GM18951 (cell line): ENCODE measurements at regions not wholly inside any gene's neighbourhood (a gene's known extent, or its start where the extent isn't known, plus 50 kb on each side); places are given as distances from the start of the nearest gene placed in this dataset.
A peak's percentile ranks its signal among the peaks of the same experiment; 100 is the strongest.
"Not testable (repeated sequence)": the region's sequence is repeated elsewhere in the genome, so short reads cannot be mapped to it uniquely, and the experiment has no call there.

Experiments used
- POLR2A ChIP-seq: IDR thresholded peaks from 4 replicates; pipeline ENCODE4 v1.6.1; 2011; ENCODE audit warnings: mild to moderate bottlenecking; ENCODE audit not compliant: insufficient read length, insufficient read depth; ENCODE audit errors: extremely low read depth
- in situ Hi-C: fragments of 300-500 bp; cut with MboI; formaldehyde crosslinking; loops from one replicate; pipeline ENCODE4 v1.12.0; 2022; ENCODE audit warnings: low sequenced_read_pairs, mixed read lengths, inconsistent platforms; ENCODE audit not compliant: unreplicated experiment

GRCh38 chr6:27694547-27694874 lies 217.7 kb downstream of the OR2B2 start:
- in situ Hi-C loops, result no loop called here
- TF ChIP-seq POLR2A, result no peak

DNA sequence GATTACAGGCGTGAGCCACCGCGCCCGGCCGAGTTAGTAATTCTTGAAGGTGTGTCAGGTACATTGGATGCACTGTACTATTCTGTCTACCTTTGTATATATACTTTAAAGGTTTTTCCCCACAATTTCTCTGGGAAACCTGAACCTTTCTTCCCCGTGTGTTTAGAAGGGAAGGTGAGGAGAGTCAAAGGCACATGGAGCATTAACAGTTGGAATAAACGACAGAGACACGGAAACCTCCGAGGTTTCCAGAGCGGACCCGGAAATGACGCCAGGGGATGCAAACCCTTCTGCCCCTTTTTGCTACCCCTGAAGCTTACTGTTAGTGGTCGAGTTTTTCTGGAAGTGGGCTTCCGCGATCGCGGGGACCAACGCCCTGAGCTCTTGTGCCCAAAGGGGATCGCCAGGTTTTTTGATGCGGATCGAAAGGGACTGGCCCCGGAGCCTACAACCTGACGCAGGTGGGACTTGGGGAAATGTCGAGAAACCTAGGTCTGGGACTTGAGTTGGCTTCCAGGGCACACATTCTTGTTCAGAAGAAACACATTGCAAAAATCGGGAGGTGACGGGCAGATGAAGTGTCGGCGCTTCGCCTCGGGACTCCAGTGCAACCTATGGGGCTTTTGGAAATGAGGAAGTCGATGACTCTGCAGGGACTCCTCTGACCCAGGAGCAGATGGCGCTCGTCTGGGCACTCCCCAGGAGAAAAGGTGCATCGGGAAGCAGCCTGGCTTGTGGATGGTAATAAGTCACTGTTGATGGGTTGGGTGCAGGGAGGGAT lies 218.2 kb downstream of the OR2B2 start:
- TF ChIP-seq POLR2A, result peak; percentile 43
- in situ Hi-C loops, result no loop called here

GRCh38 chr6:27692133-27692532 lies 219.2 kb upstream of the ZNF184 start:
- in situ Hi-C loops, result not testable (repeated sequence)

- in situ Hi-C loops, result no loop called here
- no peak for TF ChIP-seq POLR2A
Measured at GRCh38 chr6:27688014-27688586, 215.2 kb upstream of the ZNF184 start.

DNA sequence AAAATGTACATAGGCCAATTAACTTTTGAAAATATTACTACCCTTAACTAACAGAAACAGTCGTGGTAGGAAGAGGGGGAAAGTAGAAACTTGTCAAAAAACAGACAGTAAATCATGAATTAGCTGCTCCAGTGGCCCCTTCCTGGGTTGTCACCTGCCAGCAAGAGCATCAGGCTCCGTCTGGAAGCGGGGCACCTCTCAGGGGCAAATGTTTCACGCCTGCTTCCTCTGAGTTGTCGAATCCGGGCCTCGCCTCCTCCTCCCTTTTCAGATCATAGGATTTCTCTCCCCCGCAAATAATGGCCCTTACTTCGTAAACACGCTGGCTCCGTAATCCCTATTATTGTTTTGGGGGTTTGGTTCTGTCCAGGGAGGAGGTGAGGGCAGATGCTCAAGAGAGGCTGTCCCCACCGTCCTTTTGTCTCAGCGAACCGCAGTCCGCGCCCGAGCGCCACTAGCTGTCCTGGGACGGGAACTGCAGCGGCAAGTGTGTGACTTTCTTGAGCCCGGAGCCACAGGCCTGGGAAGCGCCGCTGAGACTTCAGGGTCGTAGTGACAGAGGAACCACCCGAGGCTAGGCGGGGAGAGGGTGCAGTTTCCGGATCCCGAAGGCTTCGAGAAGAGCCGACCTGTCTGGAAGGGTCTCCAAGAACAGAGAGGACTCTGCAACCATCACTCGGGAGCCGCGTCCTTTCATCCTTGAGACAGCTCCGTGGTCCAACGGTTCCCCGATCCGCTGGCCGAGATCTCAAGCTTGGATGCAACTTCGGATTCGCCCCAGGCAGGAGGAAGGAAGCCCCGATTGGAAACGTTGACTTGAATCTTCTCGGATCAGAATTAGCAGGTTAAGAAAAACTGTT lies 214.5 kb upstream of the ZNF184 start:
- TF ChIP-seq POLR2A, result no peak
- in situ Hi-C loops, result no loop called here

GRCh38 chr6:27685279-27685678 lies 212.4 kb upstream of the ZNF184 start:
- no peak for TF ChIP-seq POLR2A
- in situ Hi-C loops, result no loop called here

DNA sequence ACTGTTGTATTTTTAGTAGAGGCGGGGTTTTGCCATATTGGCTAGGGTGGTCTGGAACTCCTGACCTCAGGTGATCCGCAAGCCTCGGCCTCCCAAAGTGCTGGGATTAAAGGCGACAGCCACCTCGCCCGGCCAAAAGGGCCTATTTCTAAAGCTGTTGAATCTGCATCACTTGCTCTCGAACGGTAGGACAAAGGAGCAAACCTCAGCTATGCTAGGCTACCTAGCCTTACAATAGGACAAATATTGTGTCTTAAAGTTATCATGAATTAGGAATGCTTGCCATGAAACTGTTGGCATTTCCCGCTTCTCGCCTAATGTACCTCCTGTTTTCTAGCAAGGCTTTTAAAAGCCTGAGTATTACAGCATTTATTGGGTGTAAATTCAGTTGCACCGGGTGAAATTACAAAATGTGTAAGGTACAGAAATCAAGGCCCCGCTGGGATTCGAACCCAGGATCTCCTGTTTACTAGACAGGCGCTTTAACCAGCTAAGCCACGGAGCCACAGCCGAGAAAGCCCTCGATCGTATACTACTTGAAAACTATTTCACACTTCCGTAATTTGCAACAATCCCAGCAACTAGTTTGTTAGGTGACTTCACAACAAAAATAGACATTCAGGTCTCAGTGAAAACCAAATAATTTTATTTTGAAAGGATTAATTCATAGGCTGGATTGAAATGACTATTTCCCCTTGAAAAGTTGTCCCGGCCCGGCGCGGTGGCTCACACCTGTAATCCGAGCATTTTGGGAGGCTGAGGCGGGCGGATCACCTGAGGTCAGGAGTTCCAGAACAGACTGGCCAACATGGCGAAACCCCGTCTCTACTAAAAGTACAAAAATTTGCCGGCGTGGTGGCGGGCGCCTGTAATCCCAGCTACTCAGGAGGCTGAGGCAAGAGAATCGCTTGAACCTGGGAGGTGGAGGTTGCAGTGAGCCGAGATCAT lies 211.6 kb upstream of the ZNF184 start:
- in situ Hi-C loops, result no loop called here
- TF ChIP-seq POLR2A, result no peak

DNA sequence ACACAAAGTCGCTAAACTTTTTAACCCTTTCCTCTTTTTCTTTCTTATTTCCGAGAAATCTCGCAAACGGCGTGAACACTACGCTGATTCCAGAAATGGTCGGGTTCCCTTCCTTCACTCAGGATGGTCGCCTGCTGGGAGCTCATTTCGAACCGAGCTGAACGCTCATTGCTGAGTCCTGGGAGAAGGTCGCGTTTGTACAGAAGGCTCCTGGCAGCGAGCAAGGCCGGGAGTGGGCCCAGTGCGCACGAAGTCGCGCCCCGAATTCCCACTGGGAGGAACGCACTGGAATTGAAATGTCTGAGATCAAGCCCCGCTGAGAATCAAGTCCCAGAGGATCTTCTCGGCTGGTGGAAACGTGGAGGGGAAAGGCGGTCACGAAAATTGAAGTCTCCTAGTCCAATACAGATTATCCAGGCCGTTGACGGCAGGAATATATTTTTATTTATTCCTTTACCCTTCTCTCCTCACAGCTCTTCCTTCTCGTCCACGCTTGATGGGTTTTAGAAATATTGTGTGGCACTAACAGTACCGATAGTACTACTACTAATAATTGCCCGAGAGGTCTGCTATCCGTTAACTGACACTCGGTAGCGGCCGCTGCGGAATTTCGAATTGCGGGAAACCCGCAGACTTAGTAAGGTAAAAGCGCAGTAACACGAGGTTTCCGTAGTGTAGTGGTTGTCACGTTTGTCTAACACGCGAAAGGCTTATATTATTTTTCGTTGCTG lies 207.2 kb upstream of the ZNF184 start:
- in situ Hi-C loops, result no loop called here
- peak; percentile 25 for TF ChIP-seq POLR2A

- no peak for TF ChIP-seq POLR2A
- in situ Hi-C loops, result no loop called here
Measured at GRCh38 chr6:27679308-27679963, 206.5 kb upstream of the ZNF184 start.

DNA sequence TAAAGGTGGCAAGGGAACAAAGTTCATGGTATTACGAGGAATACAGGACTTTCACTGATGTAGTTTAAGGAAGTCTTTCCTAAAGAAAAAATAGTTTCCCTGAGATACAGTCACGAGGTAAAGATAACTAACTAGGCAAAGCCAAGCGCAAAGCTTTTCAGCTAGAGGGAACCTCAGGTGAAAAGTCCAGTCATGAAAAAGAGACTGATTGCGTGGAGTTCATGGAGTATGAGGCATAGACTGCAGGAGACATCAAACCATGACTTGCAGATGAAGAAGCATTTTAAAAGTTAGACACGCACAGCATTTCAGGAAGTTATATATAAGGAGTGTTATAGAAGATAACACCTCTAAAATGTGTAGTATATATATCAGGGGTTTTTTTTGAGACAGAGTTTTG lies 205.6 kb upstream of the ZNF184 start:
- no peak for TF ChIP-seq POLR2A
- in situ Hi-C loops, result no loop called here

- in situ Hi-C loops, result no loop called here
- no peak for TF ChIP-seq POLR2A
Measured at GRCh38 chr6:27674882-27675281, 202.0 kb upstream of the ZNF184 start.
